Fibroblast of skin of right biceps (primary cell): ENCODE measurements at regions not wholly inside any gene's neighbourhood (a gene's known extent, or its start where the extent isn't known, plus 50 kb on each side); places are given as distances from the start of the nearest gene placed in this dataset.

Experiments used
- DNase-seq: peaks from one replicate; pipeline ENCODE4 v3.0.0-alpha.2; 2013

DNA sequence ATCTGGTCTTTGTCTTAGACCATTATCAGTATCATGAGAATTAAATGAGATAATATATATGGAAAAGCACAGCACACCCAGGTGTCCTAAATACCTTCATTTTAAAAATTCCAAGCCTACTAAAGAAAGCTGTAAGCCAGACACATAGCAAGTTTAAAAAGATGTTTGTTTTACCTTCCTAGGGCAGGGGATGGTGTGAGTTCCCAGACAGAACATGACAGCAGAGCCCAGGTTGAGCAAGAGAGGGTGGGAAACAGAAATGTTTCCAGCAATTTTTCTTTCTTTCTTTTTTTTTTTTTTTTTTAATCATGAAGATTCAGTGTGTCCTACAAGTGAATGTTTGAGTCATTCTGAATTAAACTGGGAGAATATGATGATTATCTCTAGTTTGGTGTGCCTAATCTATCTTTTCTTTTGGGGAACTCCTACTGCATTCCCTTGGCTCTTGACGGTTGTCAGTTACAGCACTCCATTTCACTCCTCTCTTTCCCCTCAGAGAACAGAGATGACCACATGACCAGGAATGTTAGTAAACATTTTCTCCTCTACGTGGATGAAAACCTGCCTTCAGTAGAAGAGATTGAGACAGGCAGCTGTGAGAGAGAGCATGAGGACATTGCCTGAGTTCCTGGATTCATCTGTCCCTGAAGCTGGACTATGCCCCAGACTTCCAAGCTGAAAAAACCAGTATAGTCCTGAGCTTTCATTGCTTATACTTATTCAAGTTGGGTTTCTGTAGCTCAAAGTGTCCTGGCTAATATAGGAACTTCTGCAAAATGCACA lies 54.5 kb upstream of the ARL14 start:
- DNase-seq, result no peak

DNA sequence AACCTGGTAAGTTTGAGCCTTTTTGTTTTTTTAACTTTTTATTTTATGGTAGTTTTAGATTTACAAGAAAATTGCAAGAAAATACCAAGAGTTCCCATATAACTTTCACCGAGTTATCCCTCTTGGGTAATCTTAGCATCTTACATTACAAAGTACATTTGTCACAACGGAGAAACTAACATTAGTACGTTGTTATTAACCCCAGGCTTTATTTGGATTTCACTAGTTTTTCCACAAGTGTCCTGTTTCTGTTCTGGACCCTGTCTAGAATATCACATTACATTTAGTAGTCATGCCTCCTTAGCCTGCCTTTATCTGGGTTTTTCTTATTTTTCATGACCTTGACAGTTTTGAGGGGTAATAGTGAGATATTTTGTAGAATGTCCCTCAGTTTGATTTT lies 53.5 kb upstream of the KPNA4 start:
- DNase-seq, result no peak

DNA sequence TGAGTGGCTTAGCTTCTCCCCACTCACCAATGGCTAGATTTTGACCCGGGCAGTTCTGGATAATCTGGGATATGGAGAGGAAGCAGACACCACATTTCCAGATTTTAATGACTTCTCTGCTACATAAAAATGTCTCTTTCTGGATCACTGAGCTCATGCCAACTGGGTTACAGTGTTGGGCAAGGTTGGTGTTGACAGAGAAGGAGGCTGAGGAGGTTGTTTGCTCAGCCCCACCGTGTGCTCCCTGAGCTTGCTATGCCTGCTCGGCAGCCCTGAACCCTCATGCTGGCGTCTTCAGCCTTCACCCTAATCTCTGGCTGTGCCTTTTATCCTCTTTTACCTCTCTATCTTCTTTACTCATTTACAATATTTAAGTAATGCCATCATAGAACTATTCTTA lies 53.0 kb upstream of the KPNA4 start:
- no peak for DNase-seq

DNA sequence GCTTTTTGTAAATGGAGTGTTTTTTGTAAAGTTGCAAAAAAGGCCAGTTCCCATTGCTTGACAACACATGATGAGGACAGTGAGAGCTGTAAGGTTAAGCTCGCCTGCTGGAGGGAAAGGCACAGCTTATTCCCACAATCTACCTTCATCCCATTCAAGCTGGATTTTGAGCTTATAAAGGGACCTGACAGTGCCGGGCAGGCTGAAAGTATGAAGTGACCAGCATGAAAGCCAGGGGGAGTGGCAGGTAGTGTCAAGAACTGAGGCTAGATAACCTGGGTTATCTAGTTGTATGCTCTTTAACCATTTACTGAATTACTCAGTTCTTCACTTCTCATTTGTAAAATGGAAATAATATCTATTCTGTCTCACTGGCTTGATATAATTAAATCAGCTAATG lies 52.3 kb upstream of the KPNA4 start:
- DNase-seq, result no peak

DNA sequence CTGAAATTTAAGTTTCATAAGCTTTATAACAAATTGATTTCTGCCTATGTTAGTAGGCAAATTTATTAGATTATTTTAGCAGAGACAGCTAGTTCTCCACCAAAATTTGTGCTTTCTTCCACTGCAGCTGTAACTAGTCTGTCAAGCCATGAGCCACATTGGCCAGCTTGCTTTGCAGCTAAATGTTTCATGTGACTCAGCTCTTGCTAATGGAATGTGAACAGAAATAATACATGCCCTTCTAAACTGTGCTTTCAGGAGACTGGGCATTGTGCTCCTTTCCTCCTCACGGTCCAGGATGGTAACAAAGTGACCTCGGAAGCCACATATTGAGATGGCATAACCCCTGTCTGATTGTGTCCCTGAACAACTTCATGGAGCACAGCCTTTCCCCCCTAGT lies 51.3 kb upstream of the KPNA4 start:
- peak; percentile 37 for DNase-seq

DNA sequence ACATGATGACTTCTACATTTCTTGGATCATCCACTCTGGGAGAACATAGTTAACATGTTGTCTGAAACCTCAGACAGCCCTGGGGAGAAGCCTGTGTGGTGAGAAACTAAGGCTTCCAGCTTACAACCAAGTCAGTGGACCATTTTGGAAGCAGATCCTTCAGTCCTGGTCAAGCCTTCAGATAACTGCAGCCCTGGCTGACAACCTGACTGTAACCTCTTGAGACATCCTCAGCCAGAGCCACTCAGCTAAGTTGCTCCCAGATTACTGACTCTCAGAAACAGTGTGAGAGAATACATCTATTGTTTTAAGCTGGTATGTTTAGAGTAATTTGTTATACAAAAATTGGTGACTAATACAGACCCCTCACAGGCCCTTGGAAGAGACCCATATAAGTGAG lies 50.9 kb upstream of the KPNA4 start:
- no peak for DNase-seq
